H1 (cell line): ENCODE measurements at regions not wholly inside any gene's neighbourhood (a gene's known extent, or its start where the extent isn't known, plus 50 kb on each side); places are given as distances from the start of the nearest gene placed in this dataset.
"Not testable (repeated sequence)": the region's sequence is repeated elsewhere in the genome, so short reads cannot be mapped to it uniquely, and the experiment has no call there.

ENCODE experiments used
- CTCF ChIA-PET: fragments of 300-600 bp; sonication (Branson Sonifier 250); formaldehyde crosslinking; loops from one replicate; lab custom pipeline; 2021; ENCODE audit not compliant: partially characterized antibody; lab: Charles Lee
- POLR2A ChIA-PET: fragments of 300-600 bp; sonication (Branson Sonifier 250); formaldehyde crosslinking; loops from one replicate; lab custom pipeline; 2021; ENCODE audit warnings: inconsistent platforms; ENCODE audit not compliant: partially characterized antibody; lab: Charles Lee
- DNase-seq, 2 experiments: peaks; one replicate each; pipeline versions ENCODE4 v3.0.0 to v3.0.0-alpha.2; 2010 to 2022; ENCODE audit warnings: low spot score in 2 of 2, low read depth in 1 of 2, mixed read lengths in 1 of 2
- FAIRE-seq: peaks from 2 replicates; lab custom pipeline; 2011; peaks lifted over from hg19 to GRCh38; lab: Jason Lieb, UNC
- H2AFZ ChIP-seq: 2 replicates; pipeline ENCODE4 v1.8.1; 2012; ENCODE audit warnings: low read length, inconsistent platforms
- H2AK5ac ChIP-seq: 2 replicates; pipeline ENCODE4 v1.6.1; 2013; ENCODE audit warnings: low read depth, low read length
- H2BK120ac ChIP-seq: replicated peaks from 2 replicates; pipeline ENCODE3; 2013; ENCODE audit warnings: low read depth, low read length, inconsistent platforms
- H2BK12ac ChIP-seq: 2 replicates; pipeline ENCODE4 v1.6.1; 2013; ENCODE audit warnings: low read depth, low read length
- H2BK15ac ChIP-seq: 2 replicates; pipeline ENCODE4 v1.6.1; 2013; ENCODE audit warnings: low read length
- H2BK20ac ChIP-seq: 2 replicates; pipeline ENCODE4 v1.6.1; 2013; ENCODE audit warnings: low read length
- H2BK5ac ChIP-seq: 2 replicates; pipeline ENCODE4 v1.6.1; 2013; ENCODE audit warnings: low read depth, low read length
- H3K14ac ChIP-seq: 2 replicates; pipeline ENCODE4 v1.6.1; 2013; ENCODE audit warnings: inconsistent platforms; ENCODE audit not compliant: insufficient read length
- H3K18ac ChIP-seq: 2 replicates; pipeline ENCODE4 v1.6.1; 2013; ENCODE audit warnings: low read length; ENCODE audit errors: extremely low read depth
- H3K23ac ChIP-seq: 2 replicates; pipeline ENCODE4 v1.6.1; 2013; ENCODE audit warnings: inconsistent platforms; ENCODE audit not compliant: insufficient read length
- H3K23me2 ChIP-seq: 2 replicates; pipeline ENCODE4 v1.6.1; 2013; ENCODE audit warnings: low read depth, low read length
- H3K27ac ChIP-seq: 2 replicates; pipeline ENCODE4 v1.6.1; 2011; ENCODE audit warnings: low read depth, low read length, inconsistent platforms
- H3K27me3 ChIP-seq, 4 experiments: replicated peaks in 1 of 4; 1 replicate in 1 of 4; 2 replicates in 3 of 4; pipeline versions ENCODE4 v1.6.1 to v1.8.1; 2011 to 2013; ENCODE audit warnings: low read length in 3 of 4, mild to moderate bottlenecking in 3 of 4, inconsistent platforms in 2 of 4, mixed read lengths in 2 of 4, moderate library complexity in 1 of 4; ENCODE audit not compliant: control insufficient read depth in 3 of 4, insufficient read depth in 3 of 4; ENCODE audit errors: extremely low read depth in 1 of 4
- H3K36me3 ChIP-seq, 4 experiments: 2 replicates each; pipeline versions ENCODE4 v1.6.1 to v1.8.1; 2011 to 2013; ENCODE audit warnings: mild to moderate bottlenecking in 4 of 4, low read length in 3 of 4, moderate library complexity in 2 of 4, control low read depth in 1 of 4, inconsistent platforms in 1 of 4; ENCODE audit not compliant: insufficient read depth in 4 of 4, control insufficient read depth in 2 of 4
- H3K4ac ChIP-seq: replicated peaks from 2 replicates; pipeline ENCODE3; 2013; ENCODE audit warnings: low read length, low read depth, mixed read lengths, inconsistent platforms; ENCODE audit not compliant: insufficient read length
- H3K4me1 ChIP-seq, 4 experiments: replicated peaks in 1 of 4; 1 replicate in 1 of 4; 2 replicates in 3 of 4; pipeline versions ENCODE4 v1.6.1 to v1.8.1; 2011 to 2013; ENCODE audit warnings: low read length in 3 of 4, inconsistent platforms in 2 of 4, mixed read lengths in 1 of 4; ENCODE audit not compliant: insufficient read depth in 4 of 4, control insufficient read depth in 3 of 4
- H3K4me2 ChIP-seq, 2 experiments: 2 replicates each; pipeline versions ENCODE4 v1.6.1 to v1.8.1; 2011 to 2013; ENCODE audit warnings: low read depth in 2 of 2, low read length in 2 of 2, control low read depth in 1 of 2, inconsistent platforms in 1 of 2, mild to moderate bottlenecking in 1 of 2; ENCODE audit not compliant: insufficient read depth in 1 of 2
- H3K4me3 ChIP-seq, 4 experiments: fragments of 200-600, 300-600 bp in 1 of 4; sonication (generic), shearing (Covaris generic), sonication (Bioruptor Twin) in 1 of 4; 2 replicates each; pipeline versions ENCODE4 v1.5.1 to v1.8.1; 2011 to 2016; ENCODE audit warnings: low read length in 4 of 4, low read depth in 3 of 4, control low read depth in 2 of 4, inconsistent platforms in 2 of 4, mild to moderate bottlenecking in 2 of 4, mixed read lengths in 1 of 4, moderate library complexity in 1 of 4; ENCODE audit not compliant: insufficient read depth in 2 of 4; ENCODE audit errors: extremely low read depth in 1 of 4
- H3K56ac ChIP-seq: replicated peaks from 2 replicates; pipeline ENCODE3; 2013; ENCODE audit warnings: low read depth, mild to moderate bottlenecking, mixed read lengths, low read length, inconsistent platforms; ENCODE audit not compliant: insufficient read length
- H3K79me1 ChIP-seq: 2 replicates; pipeline ENCODE4 v1.6.1; 2013; ENCODE audit warnings: low read depth, low read length, control low read depth
- H3K79me2 ChIP-seq, 2 experiments: 2 replicates each; pipeline versions ENCODE4 v1.6.1 to v1.8.1; 2012 to 2013; ENCODE audit warnings: low read length in 2 of 2, mild to moderate bottlenecking in 2 of 2, inconsistent platforms in 1 of 2; ENCODE audit not compliant: insufficient read depth in 2 of 2, control insufficient read depth in 1 of 2
- H3K9ac ChIP-seq, 4 experiments: replicated peaks in 1 of 4; 1 replicate in 1 of 4; 2 replicates in 3 of 4; pipeline versions ENCODE4 v1.6.1 to v1.8.1; 2011 to 2013; ENCODE audit warnings: low read depth in 3 of 4, low read length in 3 of 4, control low read depth in 2 of 4, mild to moderate bottlenecking in 2 of 4, moderate library complexity in 2 of 4, inconsistent platforms in 1 of 4; ENCODE audit errors: extremely low read depth in 1 of 4
- H3K9me3 ChIP-seq, 2 experiments: 2 replicates each; pipeline versions ENCODE4 v1.6.1 to v1.8.1; 2012 to 2013; ENCODE audit warnings: mild to moderate bottlenecking in 2 of 2, moderate library complexity in 2 of 2, control low read depth in 1 of 2, inconsistent platforms in 1 of 2, low read depth in 1 of 2, low read length in 1 of 2, mixed read lengths in 1 of 2; ENCODE audit not compliant: insufficient read depth in 2 of 2
- H4K20me1 ChIP-seq, 2 experiments: replicated peaks in 1 of 2; 2 replicates each; pipeline versions ENCODE3 to v1.8.1; 2011 to 2013; ENCODE audit warnings: inconsistent platforms in 2 of 2, low read length in 2 of 2, mild to moderate bottlenecking in 1 of 2; ENCODE audit not compliant: insufficient read depth in 2 of 2, control insufficient read depth in 1 of 2
- H4K5ac ChIP-seq: 2 replicates; pipeline ENCODE4 v1.6.1; 2013; ENCODE audit warnings: low read length, low read depth, mixed read lengths, inconsistent platforms; ENCODE audit not compliant: insufficient read length
- H4K8ac ChIP-seq: 2 replicates; pipeline ENCODE4 v1.8.0; 2013; ENCODE audit warnings: mild to moderate bottlenecking, moderate library complexity, low read length, inconsistent platforms; ENCODE audit not compliant: insufficient read depth; ENCODE audit errors: extremely low read depth
- H4K91ac ChIP-seq: replicated peaks from 2 replicates; pipeline ENCODE3; 2013; ENCODE audit warnings: low read length, mixed read lengths, inconsistent platforms; ENCODE audit not compliant: insufficient read length
- WGBS, 2 experiments: shearing (Covaris generic) in 1 of 2; methylation state at CpG; one replicate each; pipeline versions ENCODE4 v1.1.6 to v1.1.7; 2013 to 2015; ENCODE audit warnings: low lambda C conversion rate in 2 of 2, mixed read lengths in 2 of 2, inconsistent platforms in 1 of 2, low coverage in 1 of 2, missing lambda C conversion rate in 1 of 2; ENCODE audit not compliant: insufficient replicate concordance in 2 of 2, insufficient coverage in 1 of 2, insufficient read length in 1 of 2; ENCODE audit errors: extremely low coverage in 1 of 2, missing lambda C conversion rate in 1 of 2; 5-methylcytosine and 5-hydroxymethylcytosine counted together

DNA sequence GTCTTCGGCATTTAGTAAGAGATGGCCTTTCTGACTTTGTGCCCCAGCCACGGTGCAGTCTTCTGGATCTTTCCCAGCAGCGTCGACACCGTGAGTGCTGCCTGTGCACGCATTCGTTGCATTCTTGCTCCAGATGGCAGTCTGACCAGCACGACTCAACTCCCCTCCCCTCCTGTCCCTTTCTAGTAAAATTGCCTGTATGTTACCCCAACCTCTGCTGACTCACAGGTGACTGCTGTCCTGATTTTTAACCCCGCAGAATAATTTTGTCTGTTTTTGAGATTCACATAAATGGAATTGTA lies 262.8 kb upstream of the PLGLB1 start:
- H3K4ac ChIP-seq, H3K79me2 ChIP-seq, H3K36me3 ChIP-seq, H3K14ac ChIP-seq, H2BK5ac ChIP-seq, CTCF ChIA-PET, H4K91ac ChIP-seq, H3K4me1 ChIP-seq, DNase-seq, H3K79me1 ChIP-seq, H4K5ac ChIP-seq, FAIRE-seq, H2AK5ac ChIP-seq, H3K9me3 ChIP-seq, H2BK120ac ChIP-seq, H3K18ac ChIP-seq, H3K4me3 ChIP-seq, H2BK15ac ChIP-seq, POLR2A ChIA-PET, H2BK20ac ChIP-seq, H3K27ac ChIP-seq, H4K8ac ChIP-seq, H3K56ac ChIP-seq, H3K23me2 ChIP-seq, H3K23ac ChIP-seq, H4K20me1 ChIP-seq, H3K9ac ChIP-seq, H3K27me3 ChIP-seq: not testable (repeated sequence)
- WGBS, 2 experiments = no CpG with 5 or more reads among the region's 9 CpGs
- 0 out of 2 replicates have a peak overlapping the region, but pooled peaks have one; percentile 39 for H2BK12ac ChIP-seq
- 0 out of 2 replicates have a peak overlapping the region, but pooled peaks have one; percentile 81 for H2AFZ ChIP-seq
- peak overlapping the region in 1 of 2 experiments; percentile 34; a peak in 2 of 4 replicates for H3K4me2 ChIP-seq

DNA sequence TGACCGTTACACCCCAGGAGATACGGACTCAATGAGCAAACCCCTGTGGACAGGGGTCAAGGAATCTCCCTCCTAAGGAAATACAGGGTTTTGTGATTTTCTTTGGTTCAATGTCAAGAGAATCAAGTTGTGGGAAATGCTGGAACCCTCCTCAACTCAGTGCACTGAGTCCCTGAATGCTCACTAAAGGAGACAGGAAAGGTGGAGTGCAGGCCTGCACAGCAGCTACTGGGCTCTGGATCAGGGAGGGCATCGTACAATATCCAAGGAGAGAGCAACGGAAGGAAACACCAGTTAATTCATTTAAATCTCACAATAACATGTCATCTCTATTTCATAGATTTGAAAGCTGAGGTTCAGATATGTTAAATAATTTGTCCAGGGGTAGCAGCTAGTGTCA lies 263.5 kb upstream of the PLGLB1 start:
- H2BK12ac ChIP-seq, H2BK5ac ChIP-seq, H3K23ac ChIP-seq, H3K56ac ChIP-seq, H3K36me3 ChIP-seq, H3K4me1 ChIP-seq, H3K79me1 ChIP-seq, H3K27me3 ChIP-seq, H4K8ac ChIP-seq, H3K4me3 ChIP-seq, H2BK20ac ChIP-seq, H2AK5ac ChIP-seq, H3K9me3 ChIP-seq, H3K18ac ChIP-seq, H4K91ac ChIP-seq, POLR2A ChIA-PET, H3K14ac ChIP-seq, H2AFZ ChIP-seq, CTCF ChIA-PET, H3K27ac ChIP-seq, H4K20me1 ChIP-seq, H3K4ac ChIP-seq, H3K4me2 ChIP-seq, H3K9ac ChIP-seq, H4K5ac ChIP-seq, DNase-seq, H3K23me2 ChIP-seq, H3K79me2 ChIP-seq, H2BK120ac ChIP-seq, H2BK15ac ChIP-seq, FAIRE-seq: not testable (repeated sequence)
- 98% methylated on average over 4 of the region's 4 CpGs; no CpG with 5 or more reads in 1 of the 2 experiments for WGBS, 2 experiments
